Lower lobe of right lung (tissue), 2 donors: ENCODE measurements at regions not wholly inside any gene's neighbourhood (a gene's known extent, or its start where the extent isn't known, plus 50 kb on each side); places are given as distances from the start of the nearest gene placed in this dataset.

Source experiments
- ATAC-seq, 2 donors: fragments of 200-7000 bp; cut with Tn5 transposase; one replicate each; pipeline ENCODE4 v1.9.1; 2020 to 2022; ENCODE audit warnings: mild to moderate bottlenecking in 2 of 2, moderate library complexity in 2 of 2
- DNase-seq: peaks from one replicate; pipeline ENCODE4 v3.0.0-alpha.2; 2020
- H3K27ac ChIP-seq: fragments of 200-600 bp; one replicate; pipeline ENCODE4 v1.8.0; 2022
- H3K27me3 ChIP-seq: fragments of 200-600 bp; one replicate; pipeline ENCODE4 v1.8.0; 2022; ENCODE audit warnings: low read depth
- H3K36me3 ChIP-seq: fragments of 200-600 bp; one replicate; pipeline ENCODE4 v1.8.0; 2022; ENCODE audit warnings: mild to moderate bottlenecking
- H3K4me1 ChIP-seq: fragments of 200-600 bp; one replicate; pipeline ENCODE4 v1.8.0; 2022
- H3K4me3 ChIP-seq: fragments of 200-600 bp; one replicate; pipeline ENCODE4 v1.8.0; 2022; ENCODE audit warnings: mild to moderate bottlenecking
- H3K9me3 ChIP-seq: fragments of 200-600 bp; one replicate; pipeline ENCODE4 v1.8.0; 2022
- CTCF ChIP-seq: fragments of 200-600 bp; IDR thresholded peaks from one replicate; pipeline ENCODE4 v1.8.0; 2022; ENCODE audit warnings: antibody characterized with exemption, mild to moderate bottlenecking
- intact Hi-C: fragments of 100-400 bp; cut with DNase I; formaldehyde crosslinking; loops from one replicate; pipeline ENCODE4 v1.11.0; 2022
- donor health status: DM: no; HTN: yes; CAD: no; lungs with severe emphysema.

GRCh38 chr2:2672249-2672648 is 341.2 kb upstream of the MYT1L start:
- TF ChIP-seq CTCF = no peak
- Histone ChIP-seq H3K27ac (no peak overlapping the region), H3K4me3 (no peak overlapping the region), H3K4me1 (no peaks in the 10 kb centered on the region), H3K9me3 (no peaks in the 10 kb centered on the region), H3K36me3 (no peaks in the 10 kb centered on the region), H3K27me3 (no peaks in the 10 kb centered on the region)
- ATAC-seq (no peak), DNase-seq (no peak)
- intact Hi-C loops = no loop called here

GRCh38 chr2:2671826-2672225 is 340.8 kb upstream of the MYT1L start:
- no peaks in the 10 kb centered on the region for H3K36me3 ChIP-seq
- H3K4me1 ChIP-seq = no peaks in the 10 kb centered on the region
- H3K27ac ChIP-seq = no peak overlapping the region
- H3K9me3 ChIP-seq = no peaks in the 10 kb centered on the region
- no peak overlapping the region for H3K4me3 ChIP-seq
- no peaks in the 10 kb centered on the region for H3K27me3 ChIP-seq
- no peak for TF ChIP-seq CTCF
- ATAC-seq = no peak
- no peak for DNase-seq
- intact Hi-C loops = no loop called here

- H3K27me3 ChIP-seq = no peaks in the 10 kb centered on the region
- H3K9me3 ChIP-seq = no peaks in the 10 kb centered on the region
- no peak for ATAC-seq
- no peak for DNase-seq
- H3K4me3 ChIP-seq = no peak overlapping the region
- no peak overlapping the region for H3K27ac ChIP-seq
- no peak for TF ChIP-seq CTCF
- no peaks in the 10 kb centered on the region for H3K4me1 ChIP-seq
- intact Hi-C loops = no loop called here
- no peaks in the 10 kb centered on the region for H3K36me3 ChIP-seq
Observed at GRCh38 chr2:2669316-2669715, 338.2 kb upstream of the MYT1L start.

GRCh38 chr2:2668681-2669265 is 337.7 kb upstream of the MYT1L start:
- TF ChIP-seq CTCF = no peak
- H3K4me1 ChIP-seq = no peaks in the 10 kb centered on the region
- H3K4me3 ChIP-seq = no peak overlapping the region
- H3K27ac ChIP-seq = no peak overlapping the region
- H3K36me3 ChIP-seq = no peaks in the 10 kb centered on the region
- no peak for DNase-seq
- no peaks in the 10 kb centered on the region for H3K27me3 ChIP-seq
- ATAC-seq = no peak
- H3K9me3 ChIP-seq = no peaks in the 10 kb centered on the region
- intact Hi-C loops = no loop called here

- no peaks in the 10 kb centered on the region for H3K36me3 ChIP-seq
- no peaks in the 10 kb centered on the region for H3K4me1 ChIP-seq
- H3K9me3 ChIP-seq = no peaks in the 10 kb centered on the region
- no peak overlapping the region for H3K27ac ChIP-seq
- no peak for DNase-seq
- no peaks in the 10 kb centered on the region for H3K27me3 ChIP-seq
- no peak overlapping the region for H3K4me3 ChIP-seq
- intact Hi-C loops = no loop called here
- ATAC-seq = no peak
- no peak for TF ChIP-seq CTCF
Observed at GRCh38 chr2:2667690-2668089, 336.6 kb upstream of the MYT1L start.

GRCh38 chr2:2665834-2666133 is 334.7 kb upstream of the MYT1L start:
- Histone ChIP-seq H3K36me3 (no peaks in the 10 kb centered on the region), H3K4me3 (no peak overlapping the region), H3K9me3 (no peaks in the 10 kb centered on the region), H3K27me3 (no peaks in the 10 kb centered on the region), H3K4me1 (no peaks in the 10 kb centered on the region), H3K27ac (no peak overlapping the region)
- ATAC-seq = no peak
- no peak for DNase-seq
- intact Hi-C loops = no loop called here
- no peak for TF ChIP-seq CTCF
